ENCODE measurements at regions not wholly inside any gene's neighbourhood (a gene's known extent, or its start where the extent isn't known, plus 50 kb on each side); places are given as distances from the start of the nearest gene placed in this dataset.

DNA sequence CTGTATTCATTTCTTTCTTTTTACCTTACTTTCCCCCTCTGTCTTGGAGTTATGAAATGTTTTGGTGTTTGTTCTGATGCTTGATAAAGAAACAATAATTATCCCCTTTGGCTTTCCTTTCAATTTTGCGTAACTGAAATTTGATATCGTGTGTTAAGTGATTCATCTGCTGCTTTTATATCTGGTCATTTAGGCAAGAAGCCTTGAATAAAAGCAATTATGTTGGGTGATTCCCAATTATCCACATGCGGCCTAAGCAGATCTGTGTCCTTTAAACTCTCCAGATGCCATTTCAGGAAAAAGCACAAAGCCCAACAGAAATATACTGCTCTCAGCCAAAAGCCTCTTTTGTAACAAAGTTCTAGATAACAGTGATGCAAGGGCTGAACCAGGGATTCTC lies 92.8 kb downstream of the TAF11L14 start:
- H3K4me3 ChIP-seq (replicated peaks in 1 of 3; ENCODE audit: insufficient read depth in 1 of 3, low read depth in 2 of 3, low read length in 3 of 3), result no peak overlapping the region
- no peak for ATAC-seq
- no peaks in the 10 kb centered on the region for H3K4me1 ChIP-seq (ENCODE audit: insufficient read depth, low read length)
- intact Hi-C loops (cut with micrococcal nuclease; ENCODE audit: unreplicated experiment), result no loop called here
- BruUV-seq (replicated peaks), result no TSS peak
- ChIA-PET POLR2A (no interaction called here), CTCF (ENCODE audit: low intra/inter-chr PET ratio, low total read pairs) (no interaction called here)
- in situ Hi-C loops (cut with HindIII; ENCODE audit: extremely low pct_ligation_motif_present, low pct_unique_long_range_greater_than_20kb), result no loop called here
- H3K27ac ChIP-seq (ENCODE audit: extremely low read length, insufficient read depth, low read length), result no peak overlapping the region
- WGBS (ENCODE audit: low lambda C conversion rate), result 31% methylated on average over 3 of the region's 3 CpGs
- no peaks in the 10 kb centered on the region for H3K36me3 ChIP-seq (replicated peaks in 1 of 2; ENCODE audit: control insufficient read depth in 1 of 2, insufficient read depth in 2 of 2, low read length in 2 of 2)
- peaks cover 79% of the 10 kb centered on the region for H3K9me3 ChIP-seq (ENCODE audit: low read length)
- no peak overlapping the region for H3K4me2 ChIP-seq (ENCODE audit: low read depth, low read length)
- TF ChIP-seq KDM4B (CRISPR knock-in tag; IDR thresholded peaks at IDR 0.05), result no peak
- TF ChIP-seq MIXL1 (CRISPR knock-in tag; IDR thresholded peaks at IDR 0.05), result no peak
- TF ChIP-seq NFE2 (CRISPR knock-in tag; IDR thresholded peaks at IDR 0.05), result no peak
- TF ChIP-seq PHF20 (CRISPR knock-in tag; IDR thresholded peaks at IDR 0.05), result no peak
- TF ChIP-seq, protein P1, sequence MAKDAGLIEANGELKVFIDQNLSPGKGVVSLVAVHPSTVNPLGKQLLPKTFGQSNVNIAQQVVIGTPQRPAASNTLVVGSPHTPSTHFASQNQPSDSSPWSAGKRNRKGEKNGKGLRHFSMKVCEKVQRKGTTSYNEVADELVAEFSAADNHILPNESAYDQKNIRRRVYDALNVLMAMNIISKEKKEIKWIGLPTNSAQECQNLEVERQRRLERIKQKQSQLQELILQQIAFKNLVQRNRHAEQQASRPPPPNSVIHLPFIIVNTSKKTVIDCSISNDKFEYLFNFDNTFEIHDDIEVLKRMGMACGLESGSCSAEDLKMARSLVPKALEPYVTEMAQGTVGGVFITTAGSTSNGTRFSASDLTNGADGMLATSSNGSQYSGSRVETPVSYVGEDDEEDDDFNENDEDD (CRISPR knock-in tag; IDR thresholded peaks at IDR 0.05; ENCODE audit: borderline replicate concordance), result no peak
- no peak for TF ChIP-seq ZBTB7A (CRISPR knock-in tag; IDR thresholded peaks at IDR 0.05)
- TF ChIP-seq SMAD3 (CRISPR knock-in tag; IDR thresholded peaks at IDR 0.05), result no peak
- TF ChIP-seq MIER3 (CRISPR knock-in tag; IDR thresholded peaks at IDR 0.05; ENCODE audit: borderline replicate concordance), result no peak
- TF ChIP-seq SP4 (CRISPR knock-in tag; IDR thresholded peaks at IDR 0.05), result no peak
- no peak for TF ChIP-seq ARHGAP35 (CRISPR knock-in tag; IDR thresholded peaks at IDR 0.05; ENCODE audit: borderline replicate concordance)
- no peak for TF ChIP-seq TBP (CRISPR knock-in tag; IDR thresholded peaks at IDR 0.05)
- TF ChIP-seq EHMT2 (IDR thresholded peaks at IDR 0.05; ENCODE audit: borderline replicate concordance, low read depth, low read length), result no peak
- TF ChIP-seq NPAS2 (CRISPR knock-in tag; IDR thresholded peaks at IDR 0.05; ENCODE audit: borderline replicate concordance), result no peak
- no peak for FAIRE-seq
- no peaks in the 10 kb centered on the region for H3K79me2 ChIP-seq (ENCODE audit: insufficient read depth, low read length)
- no peak for DNase-seq (ENCODE audit: low spot score)
- H2AFZ ChIP-seq (ENCODE audit: low read length), result no peak overlapping the region
- no peaks in the 10 kb centered on the region for H4K20me1 ChIP-seq (ENCODE audit: insufficient read depth, low read length)
- H3K9ac ChIP-seq (ENCODE audit: insufficient read depth, low read depth, low read length), result no peak overlapping the region
- H3K27me3 ChIP-seq (ENCODE audit: control insufficient read depth in 1 of 2, insufficient read depth in 2 of 2, low read length in 2 of 2), result no peaks in the 10 kb centered on the region; a peak in 1 of 5 replicates

Data from HepG2 (cell line).